ENCODE measurements at regions not wholly inside any gene's neighbourhood (a gene's known extent, or its start where the extent isn't known, plus 50 kb on each side); places are given as distances from the start of the nearest gene placed in this dataset.

DNA sequence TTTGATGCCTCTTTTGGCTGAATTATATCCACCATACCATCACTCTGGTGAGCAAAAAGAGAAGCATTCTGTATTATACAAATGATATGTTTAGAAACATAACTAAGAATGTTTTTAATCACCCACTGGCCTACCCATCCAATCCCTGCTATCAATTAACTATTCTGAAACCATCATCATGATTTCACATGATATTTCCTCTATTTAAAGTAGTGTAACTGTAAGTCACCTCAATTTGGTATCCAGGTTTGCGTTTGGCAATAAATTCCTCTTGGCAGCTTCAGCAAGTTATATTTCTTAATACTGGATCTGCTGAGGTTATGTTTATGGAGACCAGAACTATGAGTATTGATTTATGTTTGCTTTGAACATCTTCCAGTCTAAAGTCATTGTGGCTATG, 332.1 kb downstream of the UTRN start:
- TF ChIP-seq EP300 (IDR thresholded peaks at IDR 0.05) (no peak), POLR2AphosphoS5 (IDR thresholded peaks at IDR 0.05) (no peak), CTCF (IDR thresholded peaks at IDR 0.05) (no peak), POLR2A (IDR thresholded peaks at IDR 0.05) (no peak)
- H3K27ac ChIP-seq, result no peak overlapping the region
- no peaks in the 10 kb centered on the region for H3K27me3 ChIP-seq
- intact Hi-C loops (cut with DNase I; ENCODE audit: low total_unique reads), result no loop called here
- H3K9me3 ChIP-seq, result no peaks in the 10 kb centered on the region
- no peaks in the 10 kb centered on the region for H3K36me3 ChIP-seq
- no peak overlapping the region for H3K4me3 ChIP-seq
- peaks cover 0 to 6% (median 0%) of the 10 kb centered on the region in 4 donors for H3K4me1 ChIP-seq
- no peak for DNase-seq
- WGBS, 5 donors, result 84 to 96% (median 89%) methylated on average over 1 of the region's 1 CpG

- no peaks in the 10 kb centered on the region for H3K36me3 ChIP-seq
- no peak for TF ChIP-seq POLR2AphosphoS5 (IDR thresholded peaks at IDR 0.05)
- no peak for TF ChIP-seq EP300 (IDR thresholded peaks at IDR 0.05)
- no peak for TF ChIP-seq POLR2A (IDR thresholded peaks at IDR 0.05)
- no peak for TF ChIP-seq CTCF (IDR thresholded peaks at IDR 0.05)
- H3K4me3 ChIP-seq, result no peak overlapping the region
- no peaks in the 10 kb centered on the region for H3K27me3 ChIP-seq
- DNase-seq, result no peak
- 81 to 93% (median 88%) methylated on average over 4 of the region's 4 CpGs for WGBS, 5 donors
- H3K4me1 ChIP-seq, result peaks cover 0 to 6% (median 0%) of the 10 kb centered on the region in 4 donors
- no peak overlapping the region for H3K27ac ChIP-seq
- intact Hi-C loops (cut with DNase I; ENCODE audit: low total_unique reads), result no loop called here
- H3K9me3 ChIP-seq, result no peaks in the 10 kb centered on the region
These were observed 332.6 kb downstream of the UTRN start for GRCh38 chr6:144617708-144618107.

GRCh38 chr6:144619966-144620365, 334.8 kb downstream of the UTRN start:
- 71 to 100% (median 95%) methylated on average over 2 of the region's 2 CpGs for WGBS, 5 donors

DNA sequence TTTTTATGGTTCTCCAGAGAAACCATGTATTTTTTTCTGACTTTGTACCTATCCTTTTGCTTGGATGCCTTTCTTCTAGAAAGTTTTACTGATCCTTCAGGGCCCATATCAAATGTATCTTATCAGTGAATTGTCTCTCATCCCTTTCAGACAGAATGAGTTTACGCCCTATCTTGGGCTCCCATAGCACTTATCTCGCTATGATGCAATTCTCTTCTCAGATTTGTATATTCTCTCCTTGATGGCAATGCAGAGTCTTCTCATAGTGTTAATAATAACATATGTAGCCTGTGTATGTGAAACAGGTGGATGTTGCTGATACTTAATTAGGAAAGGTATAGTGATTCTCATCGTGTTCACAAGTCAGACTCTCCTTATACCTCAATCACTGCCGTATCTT, 336.2 kb downstream of the UTRN start:
- no peaks in the 10 kb centered on the region for H3K27me3 ChIP-seq
- H3K27ac ChIP-seq, result no peak overlapping the region
- no peaks in the 10 kb centered on the region for H3K36me3 ChIP-seq
- no peaks in the 10 kb centered on the region for H3K9me3 ChIP-seq
- H3K4me3 ChIP-seq, result no peak overlapping the region
- DNase-seq, result no peak
- 94 to 98% (median 95%) methylated on average over 4 of the region's 4 CpGs for WGBS, 5 donors
- no peak for TF ChIP-seq EP300 (IDR thresholded peaks at IDR 0.05)
- TF ChIP-seq POLR2AphosphoS5 (IDR thresholded peaks at IDR 0.05), result no peak
- TF ChIP-seq POLR2A (IDR thresholded peaks at IDR 0.05), result no peak
- TF ChIP-seq CTCF (IDR thresholded peaks at IDR 0.05), result no peak
- H3K4me1 ChIP-seq, result peaks cover 0 to 6% (median 1%) of the 10 kb centered on the region in 4 donors
- intact Hi-C loops (cut with DNase I; ENCODE audit: low total_unique reads), result no loop called here

More at GRCh38 chr6:144619966-144620365, 334.8 kb downstream of the UTRN start:
- Histone ChIP-seq H3K4me3 (no peak overlapping the region), H3K9me3 (no peaks in the 10 kb centered on the region), H3K27me3 (no peaks in the 10 kb centered on the region), H3K4me1 (peaks cover 0 to 6% (median 0%) of the 10 kb centered on the region in 4 donors), H3K36me3 (no peaks in the 10 kb centered on the region), H3K27ac (no peak overlapping the region)
- no peak for DNase-seq
- intact Hi-C loops (cut with DNase I; ENCODE audit: low total_unique reads), result no loop called here
- TF ChIP-seq POLR2A (IDR thresholded peaks at IDR 0.05) (no peak), POLR2AphosphoS5 (IDR thresholded peaks at IDR 0.05) (no peak), CTCF (IDR thresholded peaks at IDR 0.05) (no peak), EP300 (IDR thresholded peaks at IDR 0.05) (no peak)
